ENCODE measurements at regions not wholly inside any gene's neighbourhood (a gene's known extent, or its start where the extent isn't known, plus 50 kb on each side); places are given as distances from the start of the nearest gene placed in this dataset.

GRCh38 chr21:41653243-41653953 lies 113.5 kb downstream of the RIPK4 start:
- Mint-ChIP-seq H3K36me3 (no peaks in the 10 kb centered on the region), H3K27me3 (ENCODE audit: insufficient read depth, low read depth) (peaks cover 9% of the 10 kb centered on the region), H3K4me3 (no peak overlapping the region), H3K9me3 (peaks cover 9% of the 10 kb centered on the region), H3K4me1 (peaks cover 25% of the 10 kb centered on the region), H3K27ac (no peak overlapping the region)
- TF ChIP-seq CTCF (IDR thresholded peaks at IDR 0.05): no peak
- TF ChIP-seq EZH2 (IDR thresholded peaks at IDR 0.05): no peak
- no peak for TF ChIP-seq EZH2phosphoT487 (IDR thresholded peaks at IDR 0.05)
- no peak for DNase-seq (ENCODE audit: low spot score)
- no peaks in the 10 kb centered on the region for H3K79me2 ChIP-seq (ENCODE audit: low read depth)
- H3F3A ChIP-seq (ENCODE audit: low read depth): no peaks in the 10 kb centered on the region
- H3K4me2 ChIP-seq: no peak overlapping the region
- H4K20me1 ChIP-seq (ENCODE audit: low read depth): no peaks in the 10 kb centered on the region
- H2AFZ ChIP-seq (replicated peaks): no peak overlapping the region
- no peak overlapping the region for H3K27ac ChIP-seq
- no peaks in the 10 kb centered on the region for H3K27me3 ChIP-seq
- H3K36me3 ChIP-seq: no peaks in the 10 kb centered on the region
- H3K4me1 ChIP-seq: no peaks in the 10 kb centered on the region
- no peak overlapping the region for H3K9ac ChIP-seq
- no peak overlapping the region for H3K4me3 ChIP-seq
- no peaks in the 10 kb centered on the region for H3K9me3 ChIP-seq (ENCODE audit: low read depth)

GRCh38 chr21:41651830-41652229 lies 115.0 kb downstream of the RIPK4 start:
- no peak for TF ChIP-seq CTCF (IDR thresholded peaks at IDR 0.05)
- TF ChIP-seq EZH2phosphoT487 (IDR thresholded peaks at IDR 0.05): no peak
- TF ChIP-seq EZH2 (IDR thresholded peaks at IDR 0.05): no peak
- Histone ChIP-seq H4K20me1 (ENCODE audit: low read depth) (no peaks in the 10 kb centered on the region), H3K4me3 (no peak overlapping the region), H3F3A (ENCODE audit: low read depth) (no peaks in the 10 kb centered on the region), H3K27me3 (no peaks in the 10 kb centered on the region), H3K79me2 (ENCODE audit: low read depth) (no peaks in the 10 kb centered on the region), H3K9me3 (ENCODE audit: low read depth) (no peaks in the 10 kb centered on the region), H3K27ac (no peak overlapping the region), H3K9ac (no peak overlapping the region), H3K4me1 (no peaks in the 10 kb centered on the region), H3K36me3 (no peaks in the 10 kb centered on the region), H3K4me2 (no peak overlapping the region), H2AFZ (replicated peaks) (no peak overlapping the region)
- H3K4me1 Mint-ChIP-seq: peaks cover 11% of the 10 kb centered on the region
- H3K9me3 Mint-ChIP-seq: peaks cover 9% of the 10 kb centered on the region
- H3K4me3 Mint-ChIP-seq: no peak overlapping the region
- peaks cover 9% of the 10 kb centered on the region for H3K27me3 Mint-ChIP-seq (ENCODE audit: insufficient read depth, low read depth)
- H3K36me3 Mint-ChIP-seq: no peaks in the 10 kb centered on the region
- H3K27ac Mint-ChIP-seq: no peak overlapping the region
- no peak for DNase-seq (ENCODE audit: low spot score)

- no peaks in the 10 kb centered on the region for H3K36me3 ChIP-seq
- H2AFZ ChIP-seq (replicated peaks): no peak overlapping the region
- DNase-seq (ENCODE audit: low spot score): no peak
- H4K20me1 ChIP-seq (ENCODE audit: low read depth): no peaks in the 10 kb centered on the region
- peaks cover 6% of the 10 kb centered on the region for H3K4me1 Mint-ChIP-seq
- no peak overlapping the region for H3K4me2 ChIP-seq
- H3K27ac ChIP-seq: no peak overlapping the region
- peaks cover 9% of the 10 kb centered on the region for H3K9me3 Mint-ChIP-seq
- no peak overlapping the region for H3K4me3 Mint-ChIP-seq
- H3K79me2 ChIP-seq (ENCODE audit: low read depth): no peaks in the 10 kb centered on the region
- TF ChIP-seq EZH2 (IDR thresholded peaks at IDR 0.05) (no peak), CTCF (IDR thresholded peaks at IDR 0.05) (no peak), EZH2phosphoT487 (IDR thresholded peaks at IDR 0.05) (no peak)
- no peaks in the 10 kb centered on the region for H3K36me3 Mint-ChIP-seq
- no peaks in the 10 kb centered on the region for H3K27me3 ChIP-seq
- H3F3A ChIP-seq (ENCODE audit: low read depth): no peaks in the 10 kb centered on the region
- peaks cover 7% of the 10 kb centered on the region for H3K27me3 Mint-ChIP-seq (ENCODE audit: insufficient read depth, low read depth)
- H3K9ac ChIP-seq: no peak overlapping the region
- no peak overlapping the region for H3K27ac Mint-ChIP-seq
- H3K4me1 ChIP-seq: no peaks in the 10 kb centered on the region
- H3K9me3 ChIP-seq (ENCODE audit: low read depth): no peaks in the 10 kb centered on the region
- no peak overlapping the region for H3K4me3 ChIP-seq
These were observed 115.4 kb downstream of the RIPK4 start for GRCh38 chr21:41651406-41651805.

All from neural progenitor cell (in vitro differentiated cells).